Activated gamma-delta T cell treated with anti-CD3 and anti-CD28 coated beads, Interleukin-2, amount 50 U/mL, for 16 hours (primary cell): ENCODE measurements at regions not wholly inside any gene's neighbourhood (a gene's known extent, or its start where the extent isn't known, plus 50 kb on each side); places are given as distances from the start of the nearest gene placed in this dataset.
"Not testable (repeated sequence)": the region's sequence is repeated elsewhere in the genome, so short reads cannot be mapped to it uniquely, and the experiment has no call there.

Experiments used
- DNase-seq: peaks from one replicate; pipeline ENCODE4 v3.0.0-alpha.2; 2020; ENCODE audit warnings: low read depth

DNA sequence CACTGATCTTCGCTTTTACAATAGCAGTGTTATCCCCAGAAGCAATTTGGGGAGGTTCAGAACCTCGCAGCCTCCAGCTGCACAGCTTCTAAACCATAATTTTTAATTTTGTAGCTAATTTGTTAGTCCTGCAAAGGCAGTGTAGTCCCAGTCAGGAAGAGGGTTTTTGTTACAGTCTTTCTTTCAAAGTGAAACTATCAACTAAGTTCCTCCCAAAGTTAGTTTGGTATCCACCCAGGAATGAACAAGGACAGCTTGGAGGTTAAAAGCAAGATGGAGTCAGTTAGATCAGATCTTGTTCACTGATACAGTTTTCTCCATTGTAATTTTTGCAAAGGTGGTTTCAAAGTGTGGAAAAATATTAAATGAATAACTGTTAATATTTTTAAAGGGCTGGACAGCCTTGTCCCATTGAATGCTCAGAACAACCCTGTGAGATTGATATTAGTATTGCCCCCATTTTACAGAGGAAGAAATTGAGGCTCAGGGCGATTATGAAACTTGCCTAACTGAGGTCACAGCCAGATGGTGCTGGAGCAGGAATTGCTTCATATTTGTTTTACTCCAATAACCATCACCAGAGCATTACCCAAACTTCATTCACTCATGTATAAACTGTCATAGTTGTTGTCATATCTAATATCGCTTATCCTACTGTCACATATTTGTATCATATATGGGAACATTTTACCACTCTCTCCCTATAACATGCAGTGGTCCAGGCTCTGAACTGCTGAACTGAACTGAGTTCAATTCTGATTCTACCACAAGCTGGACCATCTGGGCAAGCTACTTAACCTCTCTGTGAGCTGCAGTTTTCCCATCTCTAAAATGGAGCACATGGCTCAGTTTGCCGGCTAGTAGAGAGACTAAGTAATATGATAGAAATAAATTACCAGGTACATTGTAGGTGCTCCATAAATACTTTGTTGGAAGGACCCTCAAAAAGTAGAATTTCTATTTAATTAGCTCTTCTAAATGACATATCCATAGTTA lies 213.8 kb downstream of the BCAS1 start:
- no peak for DNase-seq

- DNase-seq, result no peak
Observed at GRCh38 chr20:53855733-53856132, 214.7 kb downstream of the BCAS1 start.

DNA sequence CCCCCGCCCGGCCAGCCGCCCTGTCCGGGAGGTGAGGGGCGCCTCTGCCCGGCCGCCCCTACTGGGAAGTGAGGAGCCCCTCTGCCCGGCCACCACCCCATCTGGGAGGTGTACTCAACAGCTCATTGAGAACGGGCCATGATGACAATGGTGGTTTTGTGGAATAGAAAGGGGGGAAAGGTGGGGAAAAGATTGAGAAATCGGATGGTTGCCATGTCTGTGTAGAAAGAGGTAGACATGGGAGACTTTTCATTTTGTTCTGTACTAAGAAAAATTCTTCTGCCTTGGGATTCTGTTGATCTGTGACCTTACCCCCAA lies 215.8 kb downstream of the BCAS1 start:
- not testable (repeated sequence) for DNase-seq

DNA sequence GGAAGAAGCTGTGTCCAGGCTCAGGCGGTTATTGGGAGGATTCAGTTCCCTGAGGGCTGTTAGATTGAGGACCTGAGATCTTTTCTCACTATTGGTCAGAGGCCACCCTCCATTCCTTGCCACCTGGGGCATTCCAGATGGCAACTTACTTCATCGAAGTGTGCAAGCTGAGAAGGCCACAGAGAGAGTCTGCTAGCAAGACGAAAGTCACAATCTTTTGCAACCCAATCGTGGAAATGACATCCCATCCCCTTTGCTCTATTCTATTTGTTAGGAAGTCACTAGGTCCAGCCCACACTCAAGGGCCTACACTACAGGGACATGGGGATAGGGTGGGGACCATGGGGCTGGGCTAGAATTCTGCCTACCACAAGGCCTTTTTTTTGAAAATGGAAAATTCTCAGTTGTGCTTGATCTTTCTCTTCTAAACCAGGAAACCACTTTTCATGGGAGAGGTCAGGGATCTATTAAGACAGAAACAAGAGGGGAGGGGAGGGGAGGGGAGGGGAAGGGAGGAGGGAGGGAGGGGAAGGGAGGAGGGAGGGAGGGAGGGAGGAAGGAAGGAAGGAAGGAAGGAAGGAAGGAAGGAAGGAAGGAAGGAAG lies 217.2 kb downstream of the BCAS1 start:
- DNase-seq, result no peak

DNA sequence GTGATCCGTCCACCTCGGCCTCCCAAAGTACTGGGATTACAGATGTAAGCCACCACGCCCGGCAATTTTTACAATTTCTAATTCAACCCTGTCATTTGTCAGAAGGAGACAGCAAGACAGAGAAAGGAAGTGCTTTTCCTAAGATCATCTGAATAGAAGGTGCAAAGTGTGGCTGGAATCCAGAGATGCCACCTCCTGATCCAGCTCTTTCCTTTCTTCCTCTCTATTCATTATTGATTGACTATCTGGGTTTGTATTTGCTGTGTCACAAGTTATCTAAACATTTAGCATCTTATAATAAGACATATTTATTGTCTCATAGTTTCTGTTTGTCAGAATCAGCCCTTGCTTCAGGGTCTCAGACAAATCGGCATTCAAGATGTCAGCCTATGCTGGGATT lies 217.7 kb downstream of the BCAS1 start:
- DNase-seq, result no peak

- DNase-seq, result no peak
Observed at GRCh38 chr20:53852014-53852413, 218.4 kb downstream of the BCAS1 start.

GRCh38 chr20:53850319-53850718 lies 220.1 kb downstream of the BCAS1 start:
- DNase-seq, result no peak

DNA sequence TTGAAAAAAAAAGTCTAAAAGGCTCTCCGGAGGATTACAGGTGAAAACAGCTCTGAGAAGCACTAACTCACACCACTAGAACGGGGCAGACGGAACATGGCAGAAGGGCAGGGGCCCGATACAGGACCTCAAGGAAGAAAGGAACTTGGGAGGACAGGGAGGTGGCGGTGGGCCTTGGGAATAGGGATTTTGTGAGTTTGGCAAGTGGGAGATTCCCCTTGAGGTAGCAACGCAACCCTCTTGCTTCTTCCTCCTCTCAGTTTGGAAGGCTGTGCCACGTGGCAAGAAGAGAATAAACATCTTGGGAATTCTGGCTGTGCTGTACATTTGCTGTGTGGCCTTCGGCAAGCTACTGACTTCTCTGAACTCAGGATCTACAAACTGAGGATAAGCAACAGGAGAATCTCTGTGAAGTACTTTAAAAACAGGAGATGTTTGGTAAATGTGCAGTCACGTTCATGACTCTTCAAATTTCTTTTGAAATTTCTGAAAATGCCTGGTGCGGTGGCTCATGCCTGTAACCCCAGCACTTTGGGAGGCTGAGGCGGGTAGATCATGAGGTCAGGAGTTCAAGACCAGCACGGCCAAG lies 220.8 kb downstream of the BCAS1 start:
- no peak for DNase-seq

DNA sequence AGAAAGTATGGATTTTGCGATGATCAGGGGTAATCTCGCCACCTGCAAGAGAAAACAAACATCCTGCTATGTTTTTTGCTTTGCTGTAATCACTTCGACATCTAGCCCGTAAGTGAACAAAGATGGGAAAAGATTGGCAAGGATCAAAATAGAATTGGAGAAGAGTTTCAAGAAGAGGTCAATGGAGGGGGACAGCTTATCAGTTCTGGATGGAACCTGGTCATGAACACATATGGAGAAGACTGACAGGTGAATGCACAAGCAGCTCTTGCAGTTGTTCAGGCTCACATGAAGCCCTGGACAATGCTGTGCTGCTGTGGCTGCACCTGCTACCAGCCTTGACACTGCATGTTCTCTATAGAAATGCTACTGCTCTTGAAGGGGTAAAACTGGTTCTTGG lies 222.1 kb downstream of the BCAS1 start:
- no peak for DNase-seq

- DNase-seq, result no peak
Observed at GRCh38 chr20:53847837-53848170, 222.6 kb downstream of the BCAS1 start.

- DNase-seq, result no peak
Observed at GRCh38 chr20:53847139-53847836, 223.1 kb downstream of the BCAS1 start.

GRCh38 chr20:53846640-53847039 lies 223.8 kb downstream of the BCAS1 start:
- no peak for DNase-seq

- no peak for DNase-seq
Observed at GRCh38 chr20:53845980-53846379, 224.4 kb downstream of the BCAS1 start.

DNA sequence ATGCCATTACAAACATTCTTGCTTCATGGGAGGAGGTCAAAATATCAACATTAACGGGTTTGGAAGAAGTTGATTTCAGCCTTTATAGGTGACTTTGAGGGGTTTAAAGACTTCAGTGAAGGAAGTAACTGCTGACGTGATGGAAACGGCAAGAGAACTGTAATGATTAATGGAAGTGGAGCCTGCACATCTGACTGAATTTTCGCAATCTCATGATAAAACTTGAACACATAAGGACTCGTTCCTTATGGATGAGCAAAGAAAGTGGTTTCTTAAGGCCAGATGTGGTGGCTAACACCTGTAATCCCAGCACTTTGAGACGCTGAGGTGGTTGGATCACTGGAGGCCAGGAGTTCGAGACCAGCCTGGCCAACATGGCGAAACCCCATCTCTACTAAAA lies 226.1 kb downstream of the BCAS1 start:
- DNase-seq, result no peak

- no peak for DNase-seq
Observed at GRCh38 chr20:53843645-53844044, 226.7 kb downstream of the BCAS1 start.

- DNase-seq, result no peak
Observed at GRCh38 chr20:53842301-53843099, 227.9 kb downstream of the BCAS1 start.

GRCh38 chr20:53841741-53842140 lies 228.7 kb downstream of the BCAS1 start:
- no peak for DNase-seq

DNA sequence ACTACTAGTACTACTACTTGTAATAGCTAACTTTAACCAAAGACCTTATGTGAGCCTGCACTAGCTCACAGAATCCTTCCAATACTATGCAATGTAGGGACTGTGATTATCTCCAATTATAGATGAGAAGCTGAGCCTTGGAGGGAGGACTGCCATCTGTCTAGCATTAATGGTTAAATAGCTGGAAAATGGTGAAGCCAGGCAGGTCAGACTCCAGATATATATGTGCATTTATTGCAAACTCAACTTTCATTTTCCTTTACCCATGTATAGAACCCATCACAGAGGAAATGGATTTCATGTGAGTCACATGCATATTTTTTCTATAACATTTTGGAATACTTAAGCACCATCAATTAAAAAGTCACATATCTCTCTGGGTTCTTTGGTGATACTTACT lies 229.9 kb downstream of the BCAS1 start:
- DNase-seq, result no peak

DNA sequence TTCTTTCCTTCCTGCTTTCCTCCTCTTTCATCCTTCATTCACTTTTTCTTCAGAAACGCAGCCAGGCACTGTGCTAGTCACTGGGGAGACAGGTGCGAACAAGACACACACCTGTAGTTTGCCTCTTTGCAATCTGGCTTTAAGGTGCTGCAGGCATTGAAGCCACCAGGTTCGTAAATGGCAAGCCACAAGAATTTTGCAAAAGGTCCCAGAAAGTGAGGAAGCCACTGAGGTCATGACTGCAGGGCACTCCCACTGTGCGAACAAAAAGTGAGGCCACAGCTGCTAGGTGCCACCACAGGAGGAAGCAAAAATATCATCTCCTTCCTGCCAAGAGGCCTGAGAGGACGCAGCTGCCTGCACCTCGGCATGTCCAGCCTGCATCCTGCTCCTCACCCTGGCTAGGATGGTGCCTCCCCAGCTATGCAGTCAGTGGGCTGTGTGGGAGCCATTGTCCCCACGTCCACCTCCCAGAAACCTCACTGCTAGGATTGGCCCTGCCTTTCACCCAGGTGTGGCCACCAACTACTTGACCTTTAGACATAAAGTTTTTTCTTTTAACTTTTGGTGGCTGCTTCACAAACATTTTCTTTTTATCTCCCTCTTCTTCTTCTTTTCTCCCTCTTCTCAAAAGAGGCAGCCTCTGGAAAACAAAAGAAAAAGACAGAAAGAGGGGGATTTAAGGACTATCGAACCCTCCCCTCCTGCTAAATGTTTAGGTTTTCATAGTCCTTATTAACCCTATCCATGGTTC lies 230.8 kb downstream of the BCAS1 start:
- peak; percentile 52 for DNase-seq

GRCh38 chr20:53838311-53838868 lies 232.0 kb downstream of the BCAS1 start:
- no peak for DNase-seq
